Choroid plexus epithelial cell (primary cell): ENCODE measurements at regions not wholly inside any gene's neighbourhood (a gene's known extent, or its start where the extent isn't known, plus 50 kb on each side); places are given as distances from the start of the nearest gene placed in this dataset.

Experiments
- DNase-seq: peaks from one replicate; pipeline ENCODE4 v3.0.0-alpha.2; 2010; ENCODE audit warnings: low read depth
- H3K4me3 ChIP-seq: 2 replicates; pipeline ENCODE4 v1.5.1; 2011; ENCODE audit warnings: low read depth, mild to moderate bottlenecking, control low read depth, low read length, moderate library complexity
- CTCF ChIP-seq: conservative IDR thresholded peaks from 2 replicates; pipeline ENCODE4 v1.5.1; 2011; ENCODE audit warnings: low read depth, mild to moderate bottlenecking, control low read depth, inconsistent platforms, low read length, moderate library complexity

DNA sequence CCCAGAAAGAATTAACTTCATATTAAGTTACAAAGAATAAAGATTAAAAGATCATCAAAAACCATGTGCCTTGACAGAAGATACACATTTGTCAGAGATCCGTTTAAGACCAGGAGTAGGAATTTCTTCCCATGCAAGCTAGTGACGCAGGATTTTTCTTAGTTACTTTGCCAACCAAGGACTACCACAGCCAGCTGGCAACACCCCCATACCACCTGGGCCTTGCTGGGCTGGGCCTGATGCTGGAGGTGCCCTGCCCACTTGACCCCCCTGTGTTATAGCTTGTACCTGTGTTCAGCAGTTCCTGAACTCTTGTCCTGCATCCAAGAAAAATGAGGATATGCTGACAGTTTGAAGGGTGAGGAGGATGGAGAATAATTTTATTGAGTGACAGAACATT is 290.9 kb upstream of the SMC2 start:
- H3K4me3 ChIP-seq: no peak overlapping the region
- TF ChIP-seq CTCF: no peak
- no peak for DNase-seq

DNA sequence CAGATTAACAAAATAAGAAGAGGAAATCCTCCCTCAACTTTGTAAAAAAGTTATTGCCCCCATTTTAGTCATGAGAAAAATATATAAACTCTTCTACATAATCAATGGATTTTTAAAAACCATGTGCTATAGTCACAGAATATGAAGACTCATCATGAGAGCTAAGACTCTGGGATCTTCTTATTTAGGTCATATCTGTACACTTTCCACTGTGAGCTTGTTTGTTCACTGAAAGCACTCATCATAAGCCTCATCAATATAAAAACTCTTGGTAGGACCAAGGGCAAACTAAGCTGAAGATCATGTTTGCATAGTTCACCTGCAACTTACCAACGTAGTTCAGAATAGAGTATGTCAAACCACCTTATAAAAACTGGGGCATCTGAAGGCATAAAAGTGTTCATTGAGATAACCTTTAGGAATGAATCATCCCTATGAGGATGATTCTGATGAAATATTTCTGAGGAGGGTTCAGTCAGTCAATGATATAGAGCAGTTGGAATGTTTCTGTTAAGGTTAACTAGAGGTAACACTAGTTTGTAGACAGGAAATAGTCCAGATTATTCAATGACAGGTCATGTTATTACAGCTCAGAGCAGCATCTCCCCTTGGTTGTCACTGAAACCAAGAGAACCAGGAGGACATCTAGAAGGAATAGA is 289.9 kb upstream of the SMC2 start:
- peak; percentile 74 for DNase-seq
- no peak overlapping the region for H3K4me3 ChIP-seq

DNA sequence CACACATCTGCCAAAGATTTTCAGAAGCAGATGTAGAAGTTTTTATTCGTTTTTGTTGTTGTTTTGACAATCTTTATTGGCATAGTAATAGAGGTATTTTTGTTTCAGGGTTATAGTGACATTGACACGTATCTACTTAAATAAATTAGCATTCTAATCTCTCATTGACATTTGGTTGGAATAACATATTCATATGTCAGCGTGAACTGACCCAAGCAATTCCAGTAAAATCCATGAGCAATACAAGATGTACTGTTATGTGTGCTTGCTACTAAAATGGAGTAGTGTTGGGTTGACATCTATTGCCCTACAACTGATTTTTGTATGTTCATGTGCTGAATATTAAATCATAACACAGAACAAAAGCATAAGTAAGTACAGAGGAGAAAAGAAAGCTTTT is 284.4 kb upstream of the SMC2 start:
- DNase-seq: no peak
- no peak for TF ChIP-seq CTCF
- no peak overlapping the region for H3K4me3 ChIP-seq

More for the DNA sequence above, 289.9 kb upstream of the SMC2 start:
- TF ChIP-seq CTCF: no peak

DNA sequence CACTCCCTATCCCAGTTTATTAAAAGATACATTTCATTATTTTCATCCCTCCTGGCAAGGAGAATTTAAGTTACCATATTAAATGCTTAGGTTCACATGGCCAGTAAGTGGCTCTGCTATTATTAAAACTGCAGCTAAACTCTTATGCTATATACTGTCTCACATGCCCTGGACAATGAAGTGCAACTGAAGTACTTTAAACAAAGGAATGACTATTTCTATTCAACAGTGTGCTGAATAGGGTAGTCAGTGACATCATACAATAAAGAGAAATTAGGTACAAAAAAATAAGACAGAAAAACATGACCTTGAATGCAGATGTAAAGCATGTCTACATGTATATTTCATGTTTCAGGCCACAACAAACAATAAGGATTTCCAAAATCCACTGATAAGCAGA is 282.6 kb upstream of the SMC2 start:
- H3K4me3 ChIP-seq: no peak overlapping the region
- no peak for DNase-seq
- TF ChIP-seq CTCF: no peak

GRCh38 chr9:103816146-103816545 is 278.0 kb upstream of the SMC2 start:
- TF ChIP-seq CTCF: no peak
- no peak for DNase-seq
- H3K4me3 ChIP-seq: no peak overlapping the region

DNA sequence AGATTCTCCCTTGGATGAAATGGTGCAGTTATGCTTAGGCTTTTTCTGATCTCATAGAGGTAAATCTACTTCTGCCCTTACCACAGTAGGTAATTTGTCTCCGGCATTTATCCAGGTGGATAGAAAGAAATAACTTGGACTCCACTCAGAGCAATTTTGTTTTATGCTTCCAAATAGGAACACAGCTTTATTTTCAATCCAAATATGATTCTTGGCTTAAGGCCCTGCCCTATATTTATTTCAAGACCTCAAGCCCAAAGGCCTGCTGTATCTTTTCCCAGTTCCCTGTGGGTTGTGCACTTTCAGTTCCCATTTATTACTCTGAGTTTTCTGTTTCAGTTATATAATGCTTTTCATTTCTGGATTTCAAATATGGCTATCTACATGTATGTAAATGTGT is 274.2 kb upstream of the SMC2 start:
- no peak for DNase-seq
- no peak overlapping the region for H3K4me3 ChIP-seq
- TF ChIP-seq CTCF: no peak

DNA sequence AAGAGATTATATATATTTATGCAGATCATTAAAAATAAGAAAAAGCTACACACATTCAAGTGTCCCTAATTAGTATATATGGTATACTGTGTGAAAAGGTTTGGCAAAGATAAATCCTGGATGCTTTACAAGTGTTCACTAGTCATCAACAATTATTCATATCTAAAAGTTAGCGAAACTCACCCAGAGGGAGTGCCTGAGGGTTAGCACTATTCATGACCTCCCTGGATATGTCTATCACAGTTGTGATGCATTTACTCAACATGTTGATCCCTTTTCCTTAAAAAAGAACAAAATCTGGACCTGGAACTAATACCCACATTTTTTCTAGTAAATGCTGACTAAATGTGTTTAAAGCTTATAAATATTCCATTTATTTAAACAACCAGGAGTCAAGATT is 273.0 kb upstream of the SMC2 start:
- TF ChIP-seq CTCF: no peak
- DNase-seq: no peak
- H3K4me3 ChIP-seq: no peak overlapping the region
